Stomach (tissue), 4 donors: ENCODE measurements at regions not wholly inside any gene's neighbourhood (a gene's known extent, or its start where the extent isn't known, plus 50 kb on each side); places are given as distances from the start of the nearest gene placed in this dataset.

ENCODE experiments used
- POLR2AphosphoS5 ChIP-seq, 3 donors: sonication (generic); formaldehyde crosslinking; IDR thresholded peaks; one replicate each; pipeline ENCODE4 v1.6.1; 2016; ENCODE audit warnings: antibody characterized with exemption in 3 of 3
- TF ChIP-seq, protein P1 (sequence below), 7 experiments: fragments of 450-650 bp in 4 of 7; fragments of 200-600 bp in 3 of 7; sonication (generic) in 3 of 7; IDR thresholded peaks; one replicate each; pipeline ENCODE4 v1.5.1; 2016 to 2019; ENCODE audit warnings: antibody characterized with exemption in 7 of 7, control low read depth in 2 of 7, mild to moderate bottlenecking in 1 of 7

DNA sequence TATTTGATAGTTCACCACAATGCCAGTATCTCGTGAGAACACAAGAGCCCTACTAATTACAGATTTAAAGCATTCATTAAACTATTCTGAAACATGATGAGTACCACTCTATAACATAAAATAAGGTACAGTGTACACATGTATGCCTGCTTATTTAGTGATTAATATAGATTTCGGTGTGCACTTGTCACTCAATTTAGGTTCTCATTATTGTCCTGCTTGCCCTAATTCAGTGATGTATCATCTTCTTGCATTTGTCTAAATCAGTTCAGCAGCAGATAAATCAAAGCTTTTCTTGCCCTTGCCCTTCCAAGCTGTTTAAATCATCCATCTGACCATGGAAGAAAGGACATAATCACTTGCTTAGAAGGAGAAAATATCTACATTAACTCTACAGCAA is 359.7 kb downstream of the GXYLT1 start:
- TF ChIP-seq, protein P1, sequence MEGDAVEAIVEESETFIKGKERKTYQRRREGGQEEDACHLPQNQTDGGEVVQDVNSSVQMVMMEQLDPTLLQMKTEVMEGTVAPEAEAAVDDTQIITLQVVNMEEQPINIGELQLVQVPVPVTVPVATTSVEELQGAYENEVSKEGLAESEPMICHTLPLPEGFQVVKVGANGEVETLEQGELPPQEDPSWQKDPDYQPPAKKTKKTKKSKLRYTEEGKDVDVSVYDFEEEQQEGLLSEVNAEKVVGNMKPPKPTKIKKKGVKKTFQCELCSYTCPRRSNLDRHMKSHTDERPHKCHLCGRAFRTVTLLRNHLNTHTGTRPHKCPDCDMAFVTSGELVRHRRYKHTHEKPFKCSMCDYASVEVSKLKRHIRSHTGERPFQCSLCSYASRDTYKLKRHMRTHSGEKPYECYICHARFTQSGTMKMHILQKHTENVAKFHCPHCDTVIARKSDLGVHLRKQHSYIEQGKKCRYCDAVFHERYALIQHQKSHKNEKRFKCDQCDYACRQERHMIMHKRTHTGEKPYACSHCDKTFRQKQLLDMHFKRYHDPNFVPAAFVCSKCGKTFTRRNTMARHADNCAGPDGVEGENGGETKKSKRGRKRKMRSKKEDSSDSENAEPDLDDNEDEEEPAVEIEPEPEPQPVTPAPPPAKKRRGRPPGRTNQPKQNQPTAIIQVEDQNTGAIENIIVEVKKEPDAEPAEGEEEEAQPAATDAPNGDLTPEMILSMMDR (IDR thresholded peaks at IDR 0.05): no peak
- TF ChIP-seq POLR2AphosphoS5 (IDR thresholded peaks at IDR 0.05): no peak
